DND-41 (cell line): ENCODE measurements at regions not wholly inside any gene's neighbourhood (a gene's known extent, or its start where the extent isn't known, plus 50 kb on each side); places are given as distances from the start of the nearest gene placed in this dataset.

Experiments used
- ATAC-seq: fragments of 200-7000 bp; cut with Tn5 transposase; 3 replicates; pipeline ENCODE4 v1.9.1; 2021; ENCODE audit warnings: low read depth; ENCODE audit not compliant: insufficient read depth
- DNase-seq: peaks from one replicate; pipeline ENCODE4 v3.0.0-alpha.2; 2020
- H2AFZ ChIP-seq: 2 replicates; pipeline ENCODE4 v1.6.0; 2012; ENCODE audit warnings: low read depth, low read length
- H3K27ac ChIP-seq: 2 replicates; pipeline ENCODE4 v1.5.1; 2012; ENCODE audit warnings: low read length, inconsistent platforms
- H3K27me3 ChIP-seq: fragments of 200-600 bp; sonication (generic); 2 replicates; pipeline ENCODE4 v1.6.0; 2012; ENCODE audit warnings: low read length, mild to moderate bottlenecking, inconsistent platforms; ENCODE audit not compliant: insufficient read depth, poor library complexity
- H3K36me3 ChIP-seq: 2 replicates; pipeline ENCODE4 v1.5.1; 2012; ENCODE audit warnings: low read length, inconsistent platforms; ENCODE audit not compliant: insufficient read depth
- H3K4me1 ChIP-seq: 2 replicates; pipeline ENCODE4 v1.5.1; 2012; ENCODE audit warnings: mild to moderate bottlenecking, low read length; ENCODE audit not compliant: insufficient read depth
- H3K4me2 ChIP-seq: 2 replicates; pipeline ENCODE4 v1.6.0; 2012; ENCODE audit warnings: mild to moderate bottlenecking, moderate library complexity, low read length, inconsistent platforms; ENCODE audit not compliant: insufficient read depth
- H3K4me3 ChIP-seq, 2 experiments: fragments of 200-600 bp in 1 of 2; shearing (Covaris generic) in 1 of 2; 2 replicates each; pipeline ENCODE4 v1.5.1; 2012 to 2016; ENCODE audit warnings: inconsistent platforms in 2 of 2, low read length in 2 of 2, mild to moderate bottlenecking in 2 of 2, low read depth in 1 of 2, moderate library complexity in 1 of 2
- H3K79me2 ChIP-seq: 2 replicates; pipeline ENCODE4 v1.6.0; 2012; ENCODE audit warnings: low read length, inconsistent platforms; ENCODE audit not compliant: insufficient read depth
- H3K9ac ChIP-seq: 2 replicates; pipeline ENCODE4 v1.6.0; 2012; ENCODE audit warnings: low read depth, mild to moderate bottlenecking, inconsistent platforms, low read length, moderate library complexity
- H3K9me3 ChIP-seq: 2 replicates; pipeline ENCODE4 v1.5.1; 2012; ENCODE audit warnings: low read length, moderate library complexity, mild to moderate bottlenecking, inconsistent platforms; ENCODE audit not compliant: insufficient read depth, severe bottlenecking
- H4K20me1 ChIP-seq: 2 replicates; pipeline ENCODE4 v1.6.0; 2012; ENCODE audit warnings: low read length; ENCODE audit not compliant: insufficient read depth
- CTCF ChIP-seq: IDR thresholded peaks from 2 replicates; pipeline ENCODE4 v1.5.1; 2012; ENCODE audit warnings: borderline replicate concordance, low read length, moderate library complexity, mild to moderate bottlenecking; ENCODE audit not compliant: poor library complexity, severe bottlenecking; ENCODE audit errors: extremely low read depth
- EZH2 ChIP-seq: IDR thresholded peaks from 3 replicates; pipeline ENCODE4 v1.6.1; 2012; ENCODE audit warnings: borderline replicate concordance, low read depth, mild to moderate bottlenecking, moderate library complexity, low read length, inconsistent platforms; ENCODE audit not compliant: severe bottlenecking

GRCh38 chr1:81374481-81374880 lies 426.3 kb upstream of the ADGRL2 start:
- ATAC-seq (no peak), DNase-seq (no peak)
- no peak overlapping the region for H3K4me2 ChIP-seq
- no peak overlapping the region for H3K4me3 ChIP-seq
- H3K36me3 ChIP-seq = no peaks in the 10 kb centered on the region
- TF ChIP-seq EZH2 (no peak), CTCF (no peak)
- no peak overlapping the region for H3K9ac ChIP-seq
- H3K27ac ChIP-seq = no peak overlapping the region
- H3K27me3 ChIP-seq = no peaks in the 10 kb centered on the region
- no peaks in the 10 kb centered on the region for H3K9me3 ChIP-seq
- H3K4me1 ChIP-seq = no peaks in the 10 kb centered on the region
- no peak overlapping the region for H2AFZ ChIP-seq
- no peaks in the 10 kb centered on the region for H4K20me1 ChIP-seq
- no peaks in the 10 kb centered on the region for H3K79me2 ChIP-seq

GRCh38 chr1:81371864-81372263 lies 428.9 kb upstream of the ADGRL2 start:
- H3K4me2 ChIP-seq = no peak overlapping the region
- H3K27ac ChIP-seq = no peak overlapping the region
- H3K36me3 ChIP-seq = no peaks in the 10 kb centered on the region
- H2AFZ ChIP-seq = no peak overlapping the region
- ATAC-seq = no peak
- TF ChIP-seq EZH2 = no peak
- TF ChIP-seq CTCF = no peak
- no peak overlapping the region for H3K9ac ChIP-seq
- no peaks in the 10 kb centered on the region for H4K20me1 ChIP-seq
- peaks cover 4% of the 10 kb centered on the region for H3K9me3 ChIP-seq
- H3K79me2 ChIP-seq = no peaks in the 10 kb centered on the region
- no peak for DNase-seq
- no peaks in the 10 kb centered on the region for H3K27me3 ChIP-seq
- no peaks in the 10 kb centered on the region for H3K4me1 ChIP-seq
- H3K4me3 ChIP-seq = no peak overlapping the region

- H4K20me1 ChIP-seq = no peaks in the 10 kb centered on the region
- TF ChIP-seq EZH2 = no peak
- TF ChIP-seq CTCF = no peak
- no peak for DNase-seq
- no peak for ATAC-seq
- H3K4me1 ChIP-seq = no peaks in the 10 kb centered on the region
- H3K9me3 ChIP-seq = peaks cover 4% of the 10 kb centered on the region
- H3K4me3 ChIP-seq = no peak overlapping the region
- H3K4me2 ChIP-seq = no peak overlapping the region
- H3K79me2 ChIP-seq = no peaks in the 10 kb centered on the region
- no peaks in the 10 kb centered on the region for H3K27me3 ChIP-seq
- H3K27ac ChIP-seq = no peak overlapping the region
- no peaks in the 10 kb centered on the region for H3K36me3 ChIP-seq
- H2AFZ ChIP-seq = no peak overlapping the region
- no peak overlapping the region for H3K9ac ChIP-seq
Observed at GRCh38 chr1:81369833-81370232, 430.9 kb upstream of the ADGRL2 start.

GRCh38 chr1:81366173-81366572 lies 434.6 kb upstream of the ADGRL2 start:
- Histone ChIP-seq H3K27me3 (no peaks in the 10 kb centered on the region), H3K4me1 (no peaks in the 10 kb centered on the region), H3K4me3 (no peak overlapping the region), H3K36me3 (no peaks in the 10 kb centered on the region), H2AFZ (no peak overlapping the region), H3K4me2 (no peak overlapping the region), H3K79me2 (no peaks in the 10 kb centered on the region), H3K9ac (no peak overlapping the region), H4K20me1 (no peaks in the 10 kb centered on the region), H3K27ac (no peak overlapping the region), H3K9me3 (peaks cover 4% of the 10 kb centered on the region)
- no peak for DNase-seq
- TF ChIP-seq EZH2 = no peak
- TF ChIP-seq CTCF = no peak
- ATAC-seq = no peak
